ENCODE measurements at regions not wholly inside any gene's neighbourhood (a gene's known extent, or its start where the extent isn't known, plus 50 kb on each side); places are given as distances from the start of the nearest gene placed in this dataset.
A peak's percentile ranks its signal among the peaks of the same experiment; 100 is the strongest.

DNA sequence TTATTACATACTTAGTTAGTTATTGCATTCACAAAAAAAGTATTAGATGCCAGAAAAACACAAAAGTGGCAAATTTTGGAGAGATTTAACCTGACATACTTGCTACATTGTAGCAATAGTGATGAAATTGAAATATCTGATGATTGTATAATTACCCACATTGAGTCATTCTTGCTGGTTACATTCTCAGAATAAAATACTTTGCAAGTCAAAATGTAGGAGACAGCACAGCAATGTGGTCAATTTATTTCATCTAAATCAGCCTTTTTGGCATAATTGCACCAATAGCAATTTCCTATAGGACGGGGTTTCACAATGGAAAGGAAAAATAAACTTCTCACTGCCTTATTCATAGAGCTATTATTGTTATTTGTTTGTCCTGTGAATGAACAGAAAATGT lies 125.0 kb upstream of the ETV6 start:
- TF ChIP-seq, protein P1, sequence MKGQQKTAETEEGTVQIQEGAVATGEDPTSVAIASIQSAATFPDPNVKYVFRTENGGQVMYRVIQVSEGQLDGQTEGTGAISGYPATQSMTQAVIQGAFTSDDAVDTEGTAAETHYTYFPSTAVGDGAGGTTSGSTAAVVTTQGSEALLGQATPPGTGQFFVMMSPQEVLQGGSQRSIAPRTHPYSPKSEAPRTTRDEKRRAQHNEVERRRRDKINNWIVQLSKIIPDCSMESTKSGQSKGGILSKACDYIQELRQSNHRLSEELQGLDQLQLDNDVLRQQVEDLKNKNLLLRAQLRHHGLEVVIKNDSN (IDR thresholded peaks at IDR 0.05), result no peak
- TF ChIP-seq NFIC (IDR thresholded peaks at IDR 0.05) (no peak), CREB1 (IDR thresholded peaks at IDR 0.05; ENCODE audit: low read depth) (no peak), CEBPB (IDR thresholded peaks at IDR 0.05) (no peak), EGR1 (IDR thresholded peaks at IDR 0.05) (no peak), TEAD4 (IDR thresholded peaks at IDR 0.05) (no peak), RAD21 (IDR thresholded peaks at IDR 0.05; ENCODE audit: low read depth) (no peak)

DNA sequence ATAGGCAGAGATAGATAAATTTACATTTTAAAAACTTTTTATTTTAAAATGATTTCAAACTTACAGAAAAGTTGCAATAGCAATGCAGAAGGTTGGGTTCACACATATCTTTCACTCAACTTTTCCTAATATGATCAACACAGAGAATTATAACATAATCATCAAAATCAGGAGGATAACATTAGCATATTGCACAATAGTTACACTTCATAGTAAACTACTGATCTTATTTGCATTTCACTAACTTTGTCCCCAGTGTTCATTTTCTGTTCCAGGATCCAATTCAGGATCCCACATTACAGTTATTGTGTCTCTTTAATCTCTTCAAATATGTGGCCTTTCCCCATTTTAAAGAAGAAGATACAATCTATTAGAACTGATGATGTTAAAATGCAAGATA lies 115.4 kb upstream of the ETV6 start:
- TF ChIP-seq YY1 (IDR thresholded peaks at IDR 0.05; ENCODE audit: low read depth), result no peak
- peak; percentile 33; the same call in 1 of the 2 replicates for TF ChIP-seq CEBPB (IDR thresholded peaks at IDR 0.05)

DNA sequence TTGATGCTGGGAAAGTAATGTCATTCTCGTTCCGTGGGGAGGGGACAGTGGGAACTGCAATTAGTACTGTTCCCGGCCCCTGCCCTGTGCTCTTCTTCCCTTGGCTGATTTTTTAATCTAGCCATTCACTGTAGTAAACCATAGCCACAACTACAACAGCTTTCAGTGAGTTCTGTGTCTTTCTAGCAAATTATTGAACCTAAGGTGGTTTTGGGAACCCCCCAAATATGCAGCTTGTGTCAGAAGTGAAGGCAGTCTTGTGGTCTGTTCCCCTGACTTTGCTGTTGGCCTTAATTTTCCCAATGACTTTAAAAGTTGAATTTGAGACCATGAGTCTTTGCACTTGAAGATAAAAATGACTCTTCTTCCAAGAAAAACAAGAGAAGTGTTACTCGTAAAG lies 114.3 kb upstream of the ETV6 start:
- TF ChIP-seq NFIC (IDR thresholded peaks at IDR 0.05) (no peak), FOXM1 (IDR thresholded peaks at IDR 0.05; ENCODE audit: borderline replicate concordance, low read depth) (no peak), CEBPB (IDR thresholded peaks at IDR 0.05) (no peak), TAF1 (IDR thresholded peaks at IDR 0.05; ENCODE audit: low read depth) (no peak)
- TF ChIP-seq, protein P2, sequence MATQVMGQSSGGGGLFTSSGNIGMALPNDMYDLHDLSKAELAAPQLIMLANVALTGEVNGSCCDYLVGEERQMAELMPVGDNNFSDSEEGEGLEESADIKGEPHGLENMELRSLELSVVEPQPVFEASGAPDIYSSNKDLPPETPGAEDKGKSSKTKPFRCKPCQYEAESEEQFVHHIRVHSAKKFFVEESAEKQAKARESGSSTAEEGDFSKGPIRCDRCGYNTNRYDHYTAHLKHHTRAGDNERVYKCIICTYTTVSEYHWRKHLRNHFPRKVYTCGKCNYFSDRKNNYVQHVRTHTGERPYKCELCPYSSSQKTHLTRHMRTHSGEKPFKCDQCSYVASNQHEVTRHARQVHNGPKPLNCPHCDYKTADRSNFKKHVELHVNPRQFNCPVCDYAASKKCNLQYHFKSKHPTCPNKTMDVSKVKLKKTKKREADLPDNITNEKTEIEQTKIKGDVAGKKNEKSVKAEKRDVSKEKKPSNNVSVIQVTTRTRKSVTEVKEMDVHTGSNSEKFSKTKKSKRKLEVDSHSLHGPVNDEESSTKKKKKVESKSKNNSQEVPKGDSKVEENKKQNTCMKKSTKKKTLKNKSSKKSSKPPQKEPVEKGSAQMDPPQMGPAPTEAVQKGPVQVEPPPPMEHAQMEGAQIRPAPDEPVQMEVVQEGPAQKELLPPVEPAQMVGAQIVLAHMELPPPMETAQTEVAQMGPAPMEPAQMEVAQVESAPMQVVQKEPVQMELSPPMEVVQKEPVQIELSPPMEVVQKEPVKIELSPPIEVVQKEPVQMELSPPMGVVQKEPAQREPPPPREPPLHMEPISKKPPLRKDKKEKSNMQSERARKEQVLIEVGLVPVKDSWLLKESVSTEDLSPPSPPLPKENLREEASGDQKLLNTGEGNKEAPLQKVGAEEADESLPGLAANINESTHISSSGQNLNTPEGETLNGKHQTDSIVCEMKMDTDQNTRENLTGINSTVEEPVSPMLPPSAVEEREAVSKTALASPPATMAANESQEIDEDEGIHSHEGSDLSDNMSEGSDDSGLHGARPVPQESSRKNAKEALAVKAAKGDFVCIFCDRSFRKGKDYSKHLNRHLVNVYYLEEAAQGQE (IDR thresholded peaks at IDR 0.05; ENCODE audit: low read depth), result no peak

DNA sequence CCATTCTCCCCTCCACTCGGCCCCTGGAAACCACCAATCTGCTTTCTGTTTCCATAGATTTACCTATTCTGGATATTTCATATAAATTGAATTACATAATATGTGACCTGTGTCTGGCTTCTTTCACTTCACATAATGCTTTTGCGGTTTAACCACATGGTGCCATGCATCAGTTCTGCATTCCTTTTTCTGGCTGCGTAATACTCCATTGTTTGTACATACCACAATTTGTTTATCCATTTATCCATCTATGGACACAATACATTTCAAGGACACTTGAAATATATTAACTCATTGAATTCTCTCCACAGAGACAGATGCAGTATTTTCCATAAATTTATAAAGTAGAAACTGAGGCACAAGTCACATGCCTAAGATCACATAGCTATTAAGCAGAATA lies 110.3 kb upstream of the ETV6 start:
- TF ChIP-seq TAF1 (IDR thresholded peaks at IDR 0.05; ENCODE audit: low read depth), result no peak
- TF ChIP-seq EGR1 (IDR thresholded peaks at IDR 0.05), result no peak
- no peak for TF ChIP-seq CREB1 (IDR thresholded peaks at IDR 0.05; ENCODE audit: low read depth)
- TF ChIP-seq YY1 (IDR thresholded peaks at IDR 0.05; ENCODE audit: low read depth), result no peak
- TF ChIP-seq, protein P2 (IDR thresholded peaks at IDR 0.05; ENCODE audit: low read depth), result no peak
- TF ChIP-seq TEAD4 (IDR thresholded peaks at IDR 0.05), result no peak
- TF ChIP-seq RAD21 (IDR thresholded peaks at IDR 0.05; ENCODE audit: low read depth), result no peak
- no peak for TF ChIP-seq TCF12 (IDR thresholded peaks at IDR 0.05; ENCODE audit: low read depth)
- no peak for TF ChIP-seq NFIC (IDR thresholded peaks at IDR 0.05)
- TF ChIP-seq FOXM1 (IDR thresholded peaks at IDR 0.05; ENCODE audit: borderline replicate concordance, low read depth), result no peak
- no peak for TF ChIP-seq EP300 (IDR thresholded peaks at IDR 0.05; ENCODE audit: borderline replicate concordance)
- TF ChIP-seq, protein P3, sequence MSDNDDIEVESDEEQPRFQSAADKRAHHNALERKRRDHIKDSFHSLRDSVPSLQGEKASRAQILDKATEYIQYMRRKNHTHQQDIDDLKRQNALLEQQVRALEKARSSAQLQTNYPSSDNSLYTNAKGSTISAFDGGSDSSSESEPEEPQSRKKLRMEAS (IDR thresholded peaks at IDR 0.05), result no peak
- TF ChIP-seq ZBTB7A (IDR thresholded peaks at IDR 0.05; ENCODE audit: low read depth), result no peak
- TF ChIP-seq, protein P1 (IDR thresholded peaks at IDR 0.05), result no peak
- TF ChIP-seq CEBPB (IDR thresholded peaks at IDR 0.05), result no peak

DNA sequence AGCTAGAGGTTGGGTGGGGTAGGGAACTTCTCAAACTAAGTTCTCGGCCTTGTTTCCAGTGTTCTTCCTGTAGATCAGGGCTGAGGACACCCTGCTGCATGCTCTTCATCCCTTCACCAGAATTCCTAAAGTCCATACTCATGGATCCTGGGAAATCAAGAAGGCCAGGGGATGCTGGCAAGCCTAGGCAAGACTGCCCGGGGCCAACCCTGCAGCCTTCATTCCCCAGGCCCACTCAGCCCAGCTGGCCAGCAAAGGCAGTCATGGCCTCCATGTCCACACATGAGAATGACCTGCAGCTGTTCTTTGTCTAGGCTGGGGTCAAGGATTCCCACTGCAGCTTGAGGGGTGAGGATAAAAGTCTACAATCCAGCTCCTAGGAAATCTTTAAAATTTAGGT lies 109.3 kb upstream of the ETV6 start:
- TF ChIP-seq EP300 (IDR thresholded peaks at IDR 0.05; ENCODE audit: borderline replicate concordance) (no peak), ZBTB7A (IDR thresholded peaks at IDR 0.05; ENCODE audit: low read depth) (no peak), FOXM1 (IDR thresholded peaks at IDR 0.05; ENCODE audit: borderline replicate concordance, low read depth) (no peak), EGR1 (IDR thresholded peaks at IDR 0.05) (no peak), NFIC (IDR thresholded peaks at IDR 0.05) (no peak), TCF12 (IDR thresholded peaks at IDR 0.05; ENCODE audit: low read depth) (no peak), RAD21 (IDR thresholded peaks at IDR 0.05; ENCODE audit: low read depth) (no peak)
- TF ChIP-seq, protein P3 (IDR thresholded peaks at IDR 0.05), result no peak
- TF ChIP-seq, protein P1 (IDR thresholded peaks at IDR 0.05), result no peak
- TF ChIP-seq, protein P2 (IDR thresholded peaks at IDR 0.05; ENCODE audit: low read depth), result no peak

Measured in Ishikawa (cell line).